Subcutaneous abdominal adipose tissue (tissue), 5 donors: ENCODE measurements at regions not wholly inside any gene's neighbourhood (a gene's known extent, or its start where the extent isn't known, plus 50 kb on each side); places are given as distances from the start of the nearest gene placed in this dataset.
"Not testable (repeated sequence)": the region's sequence is repeated elsewhere in the genome, so short reads cannot be mapped to it uniquely, and the experiment has no call there.

ENCODE experiments used
- H3K27ac ChIP-seq: one replicate; pipeline ENCODE4 v1.7.0; 2013; ENCODE audit warnings: low read depth, mild to moderate bottlenecking, inconsistent platforms, low read length, moderate library complexity
- H3K27me3 ChIP-seq, 5 donors: one replicate each; pipeline ENCODE4 v1.7.0; 2013; ENCODE audit warnings: low read length in 5 of 5, inconsistent platforms in 1 of 5; ENCODE audit not compliant: control insufficient read depth in 5 of 5, insufficient read depth in 4 of 5
- H3K36me3 ChIP-seq, 5 donors: one replicate each; pipeline ENCODE4 v1.7.0; 2013; ENCODE audit warnings: low read length in 5 of 5; ENCODE audit not compliant: control insufficient read depth in 5 of 5, insufficient read depth in 5 of 5
- H3K4me1 ChIP-seq, 5 donors: one replicate each; pipeline ENCODE4 v1.7.0; 2013; ENCODE audit warnings: low read length in 5 of 5, mild to moderate bottlenecking in 3 of 5, moderate library complexity in 1 of 5; ENCODE audit not compliant: control insufficient read depth in 5 of 5, insufficient read depth in 5 of 5
- H3K4me3 ChIP-seq, 5 donors: one replicate each; pipeline ENCODE4 v1.7.0; 2013; ENCODE audit warnings: low read length in 5 of 5, low read depth in 1 of 5
- H3K9ac ChIP-seq, 5 donors: one replicate each; pipeline ENCODE4 v1.7.0; 2013; ENCODE audit warnings: low read length in 5 of 5, mild to moderate bottlenecking in 4 of 5, moderate library complexity in 3 of 5
- H3K9me3 ChIP-seq, 5 donors: one replicate each; pipeline ENCODE4 v1.7.0; 2013; ENCODE audit warnings: low read length in 5 of 5; ENCODE audit not compliant: control insufficient read depth in 5 of 5
- donor health status: healthy.
- donor health status: healthy.
- donor health status: healthy.
- donor health status: healthy.
- donor health status: healthy.

DNA sequence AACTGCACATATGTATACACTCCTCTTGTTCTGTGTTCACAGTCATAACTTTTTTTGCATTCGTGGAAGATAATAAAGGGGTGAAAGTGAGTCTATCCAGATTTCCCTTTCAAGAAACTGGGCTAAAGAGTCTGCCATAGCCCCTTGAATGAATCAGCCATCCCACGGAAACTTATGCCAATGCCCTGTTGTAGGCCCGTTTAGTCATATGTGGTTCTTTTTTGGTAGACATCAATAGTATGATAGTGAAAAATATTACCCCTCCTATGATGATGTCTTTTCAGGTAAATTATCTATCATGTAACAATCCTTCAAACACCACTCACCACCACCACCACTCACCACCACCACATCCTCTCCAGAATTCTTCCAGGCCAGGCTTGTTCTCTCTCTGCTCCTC lies 99.9 kb upstream of the MYLIP start:
- no peaks in the 10 kb centered on the region for H3K27me3 ChIP-seq
- no peak overlapping the region for H3K27ac ChIP-seq

DNA sequence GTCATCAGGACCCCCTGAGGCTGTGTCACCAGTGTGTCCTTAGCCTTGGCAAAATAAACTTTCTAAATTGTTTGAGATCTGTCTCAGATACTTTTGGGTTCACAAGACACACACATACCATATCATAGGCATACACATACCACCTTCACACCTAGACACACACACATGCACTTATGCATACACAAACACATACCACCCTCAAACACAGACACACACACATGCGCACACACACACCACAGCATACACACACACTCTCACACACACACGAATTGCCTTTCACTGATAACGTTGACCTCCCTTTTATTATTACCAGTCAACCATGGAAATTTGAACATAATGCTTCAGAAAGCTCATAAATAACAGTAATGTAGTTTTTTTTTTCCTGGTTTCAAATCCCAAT lies 108.6 kb upstream of the MYLIP start:
- H3K4me3 ChIP-seq = no peak overlapping the region
- no peaks in the 10 kb centered on the region for H3K27me3 ChIP-seq
- no peak overlapping the region for H3K27ac ChIP-seq
- H3K9me3 ChIP-seq = no peaks in the 10 kb centered on the region
- no peaks in the 10 kb centered on the region for H3K36me3 ChIP-seq
- H3K4me1 ChIP-seq = no peaks in the 10 kb centered on the region
- no peak overlapping the region for H3K9ac ChIP-seq

More for the DNA sequence above, 99.9 kb upstream of the MYLIP start:
- H3K9ac ChIP-seq = no peak overlapping the region
- peaks cover 0 to 1% (median 0%) of the 10 kb centered on the region in 5 donors for H3K4me1 ChIP-seq
- no peaks in the 10 kb centered on the region for H3K36me3 ChIP-seq
- H3K9me3 ChIP-seq = peaks cover 0 to 2% (median 0%) of the 10 kb centered on the region in 5 donors
- no peak overlapping the region for H3K4me3 ChIP-seq

DNA sequence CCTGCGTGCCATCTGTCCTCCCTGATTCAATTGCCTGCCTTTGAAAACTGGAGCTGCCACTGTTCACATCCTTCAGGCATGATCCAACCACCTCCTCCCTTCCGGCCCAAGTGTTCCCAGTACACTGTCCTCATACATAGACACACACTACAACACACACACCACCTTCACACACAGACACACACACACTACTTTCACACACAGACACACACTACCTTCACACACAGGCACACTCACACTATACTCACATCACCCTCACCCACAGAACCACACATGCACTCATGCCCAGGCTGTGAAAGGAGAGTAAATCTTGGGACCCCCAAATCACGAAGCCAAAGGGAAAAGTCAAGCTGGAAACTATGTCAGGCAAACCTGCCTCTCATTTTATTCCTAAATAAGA lies 109.4 kb upstream of the MYLIP start:
- Histone ChIP-seq H3K27ac (no peak overlapping the region), H3K9me3 (no peaks in the 10 kb centered on the region), H3K4me3 (no peak overlapping the region), H3K4me1 (no peaks in the 10 kb centered on the region), H3K36me3 (no peaks in the 10 kb centered on the region), H3K27me3 (no peaks in the 10 kb centered on the region), H3K9ac (no peak overlapping the region)

DNA sequence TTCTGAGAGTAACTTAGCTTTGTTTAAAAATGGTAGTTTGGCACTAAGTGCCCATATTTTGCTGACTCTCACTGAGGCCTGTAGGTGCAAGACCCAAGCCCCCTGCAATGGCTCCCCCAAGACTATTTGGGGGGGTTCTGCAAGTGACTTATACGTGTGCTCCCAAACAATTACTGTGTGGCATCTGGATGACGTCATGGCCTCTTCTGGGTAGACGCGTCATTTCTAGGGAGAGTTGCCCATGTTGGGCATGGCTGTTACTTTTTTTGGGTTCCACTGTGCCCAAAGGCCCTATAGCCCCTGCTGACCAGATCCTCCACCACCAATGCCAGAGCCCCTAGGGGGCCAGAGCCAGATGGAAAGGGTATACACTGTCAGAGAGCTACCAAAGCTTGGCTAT lies 110.3 kb upstream of the MYLIP start:
- H3K9me3 ChIP-seq = no peaks in the 10 kb centered on the region
- H3K27me3 ChIP-seq = no peaks in the 10 kb centered on the region
- H3K4me1 ChIP-seq = no peaks in the 10 kb centered on the region
- no peak overlapping the region for H3K27ac ChIP-seq
- H3K36me3 ChIP-seq = no peaks in the 10 kb centered on the region
- H3K4me3 ChIP-seq = no peak overlapping the region
- no peak overlapping the region for H3K9ac ChIP-seq

DNA sequence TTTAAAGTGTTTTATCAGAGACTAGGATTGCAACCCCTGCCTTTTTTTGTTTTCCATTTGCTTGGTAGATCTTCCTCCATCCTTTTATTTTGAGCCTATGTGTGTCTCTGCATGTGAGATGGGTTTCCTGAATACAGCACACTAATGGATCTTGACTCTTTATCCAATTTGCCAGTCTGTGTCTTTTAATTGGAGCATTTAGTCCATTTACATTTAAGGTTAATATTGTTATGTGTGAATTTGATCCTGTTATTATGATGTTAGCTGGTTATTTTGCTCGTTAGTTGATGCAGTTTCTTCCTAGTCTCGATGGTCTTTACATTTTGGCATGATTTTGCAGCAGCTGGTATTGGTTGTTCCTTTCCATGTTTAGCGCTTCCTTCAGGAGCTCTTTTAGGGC lies 114.6 kb upstream of the MYLIP start:
- not testable (repeated sequence) for H3K36me3 ChIP-seq, H3K27me3 ChIP-seq, H3K9me3 ChIP-seq, H3K27ac ChIP-seq, H3K4me3 ChIP-seq, H3K9ac ChIP-seq, H3K4me1 ChIP-seq

DNA sequence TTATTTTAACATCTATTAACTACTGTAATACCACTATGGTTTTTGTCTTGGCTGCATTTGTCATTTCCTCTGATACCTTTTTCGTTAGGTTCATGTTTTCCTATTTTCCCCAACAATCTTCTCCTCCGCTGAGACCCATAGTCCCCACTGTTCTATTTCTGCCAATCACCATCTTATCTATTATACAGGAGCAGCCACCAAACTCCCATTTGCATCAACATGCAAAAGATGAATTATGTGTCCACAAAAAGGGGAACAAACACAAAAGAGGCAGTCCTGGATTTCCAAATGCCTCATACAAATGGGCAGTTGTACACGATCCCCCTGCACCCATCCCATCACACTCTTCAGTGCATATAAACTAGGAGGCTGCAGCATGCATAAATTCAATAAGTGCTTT lies 121.7 kb upstream of the MYLIP start:
- Histone ChIP-seq H3K27ac (no peak overlapping the region), H3K27me3 (no peaks in the 10 kb centered on the region), H3K4me3 (no peak overlapping the region), H3K36me3 (no peaks in the 10 kb centered on the region), H3K9me3 (no peaks in the 10 kb centered on the region), H3K9ac (no peak overlapping the region), H3K4me1 (peaks cover 2 to 12% (median 10%) of the 10 kb centered on the region in 5 donors)

DNA sequence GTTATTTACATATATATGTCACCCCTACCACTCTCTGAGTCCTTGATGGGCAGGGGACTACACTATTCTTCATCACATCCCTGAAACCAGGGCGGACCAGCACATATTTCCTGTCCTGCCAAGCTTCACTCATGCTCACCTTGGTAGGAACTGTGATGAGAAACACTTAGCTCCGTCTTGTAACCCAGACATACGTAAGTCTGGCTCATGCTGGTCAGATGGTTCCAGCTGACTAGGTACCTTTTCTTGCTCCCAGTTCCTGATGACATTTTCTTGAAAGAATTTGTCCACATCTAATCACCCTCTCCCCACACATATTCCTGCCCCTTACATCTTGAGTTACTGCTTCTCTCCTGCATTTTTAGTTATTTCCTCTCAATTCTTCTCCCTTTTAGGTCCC lies 122.2 kb upstream of the MYLIP start:
- Histone ChIP-seq H3K36me3 (no peaks in the 10 kb centered on the region), H3K9ac (no peak overlapping the region), H3K4me3 (no peak overlapping the region), H3K27me3 (no peaks in the 10 kb centered on the region), H3K4me1 (peaks cover 2 to 12% (median 10%) of the 10 kb centered on the region in 5 donors), H3K9me3 (no peaks in the 10 kb centered on the region), H3K27ac (no peak overlapping the region)

DNA sequence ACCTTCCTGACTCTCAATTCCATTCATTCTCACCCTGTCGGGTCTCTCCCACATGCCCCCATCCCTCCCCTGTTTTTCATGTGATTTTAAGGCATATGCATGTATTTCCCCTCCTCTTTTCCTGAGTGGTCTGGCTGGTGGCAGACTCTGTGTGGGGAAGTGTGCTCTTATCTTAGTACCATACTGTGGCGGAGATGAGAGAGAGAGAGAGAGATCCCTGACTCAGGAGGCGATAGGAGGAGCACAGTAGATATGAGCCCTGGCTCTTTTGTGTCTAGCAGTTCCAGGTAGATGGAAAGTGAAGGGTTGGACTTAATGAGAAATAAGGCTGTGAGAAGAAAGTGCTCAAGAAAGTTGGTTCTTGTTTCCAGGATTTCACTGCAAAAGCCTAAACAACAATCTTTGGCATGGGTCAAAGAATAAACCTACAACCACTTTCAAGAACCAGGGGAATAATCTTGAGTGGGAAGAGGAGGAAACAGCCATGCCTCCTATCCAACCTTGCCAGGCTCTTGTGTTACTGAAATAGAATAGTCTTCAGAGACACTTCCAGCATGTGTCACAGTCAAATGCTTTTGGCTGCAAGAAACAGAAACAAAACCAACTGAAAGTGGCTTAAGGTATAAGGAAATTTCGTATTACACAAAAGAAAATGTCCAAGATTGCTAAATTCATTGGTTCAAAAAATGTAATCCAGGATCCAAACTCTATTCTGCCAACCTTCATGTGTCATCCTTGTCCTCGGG lies 123.8 kb upstream of the MYLIP start:
- Histone ChIP-seq H3K27me3 (no peaks in the 10 kb centered on the region), H3K4me1 (peaks cover 2 to 11% (median 10%) of the 10 kb centered on the region in 5 donors), H3K9ac (no peak overlapping the region), H3K36me3 (no peaks in the 10 kb centered on the region), H3K27ac (no peak overlapping the region), H3K4me3 (no peak overlapping the region), H3K9me3 (no peaks in the 10 kb centered on the region)

DNA sequence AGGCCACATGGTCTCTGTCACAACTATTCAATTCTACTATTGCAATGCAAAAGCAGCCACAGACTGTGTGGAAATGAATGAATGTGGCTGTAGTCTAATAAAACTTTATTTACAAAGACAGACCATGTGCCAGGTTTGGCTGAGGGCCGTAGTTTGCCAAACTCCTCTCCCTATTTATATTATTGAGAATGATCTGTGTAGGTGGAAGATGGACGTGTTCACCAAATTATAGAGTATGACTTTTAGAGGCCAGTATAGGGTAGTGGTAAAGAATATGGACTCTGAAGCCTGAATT lies 125.7 kb upstream of the MYLIP start:
- H3K4me1 ChIP-seq = peaks cover 2 to 15% (median 10%) of the 10 kb centered on the region in 5 donors
- no peaks in the 10 kb centered on the region for H3K9me3 ChIP-seq
- H3K36me3 ChIP-seq = no peaks in the 10 kb centered on the region
- no peak overlapping the region for H3K27ac ChIP-seq
- no peak overlapping the region for H3K4me3 ChIP-seq
- H3K27me3 ChIP-seq = no peaks in the 10 kb centered on the region
- no peak overlapping the region for H3K9ac ChIP-seq

DNA sequence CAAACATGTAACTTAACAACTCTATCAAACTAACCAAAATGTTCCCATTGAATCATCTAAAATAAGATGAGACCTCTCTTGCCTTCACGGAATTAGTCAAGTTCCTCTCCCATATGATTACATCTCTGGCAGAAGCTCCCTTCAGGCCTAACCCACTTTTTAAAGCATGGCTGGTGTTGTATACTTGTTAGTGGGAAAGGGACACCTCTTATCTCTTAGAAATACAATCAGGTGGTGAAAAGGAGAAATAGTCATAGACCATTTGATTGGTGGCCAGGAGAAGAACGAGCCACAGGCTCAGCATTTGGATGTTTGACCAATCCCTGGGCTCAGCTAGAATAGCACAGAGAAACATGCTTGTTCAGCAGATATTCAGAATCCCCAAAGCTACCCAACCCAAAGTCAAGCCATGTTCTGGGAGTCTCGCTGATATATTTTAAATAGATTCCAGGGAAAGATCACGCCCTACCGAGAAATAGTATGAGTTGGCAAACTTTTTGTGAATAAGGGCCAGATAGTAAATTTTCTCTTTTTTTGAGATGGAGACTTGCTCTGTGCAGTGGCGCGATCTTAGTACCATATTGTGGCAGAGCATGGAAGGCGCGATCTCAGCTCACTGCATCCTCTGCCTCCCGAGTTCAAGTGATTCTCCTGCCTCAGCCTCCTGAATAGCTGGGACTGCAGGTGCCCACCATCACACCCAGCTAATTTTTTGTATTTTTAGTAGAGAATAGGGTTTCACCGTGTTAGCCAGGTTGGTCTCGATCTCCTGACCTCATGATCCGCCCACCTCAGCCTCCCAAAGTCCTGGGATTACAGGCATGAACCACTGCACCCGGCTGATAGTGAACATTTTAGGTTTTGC lies 126.3 kb upstream of the MYLIP start:
- Histone ChIP-seq H3K4me3 (no peak overlapping the region), H3K9ac (no peak overlapping the region), H3K36me3 (no peaks in the 10 kb centered on the region), H3K27ac (no peak overlapping the region), H3K27me3 (no peaks in the 10 kb centered on the region), H3K9me3 (no peaks in the 10 kb centered on the region), H3K4me1 (peaks cover 2 to 20% (median 15%) of the 10 kb centered on the region in 5 donors)
